Activated CD8-positive, alpha-beta memory T cell treated with anti-CD3 and anti-CD28 coated beads for 24 hours (primary cell): ENCODE measurements at regions not wholly inside any gene's neighbourhood (a gene's known extent, or its start where the extent isn't known, plus 50 kb on each side); places are given as distances from the start of the nearest gene placed in this dataset.
"Not testable (repeated sequence)": the region's sequence is repeated elsewhere in the genome, so short reads cannot be mapped to it uniquely, and the experiment has no call there.

ENCODE experiments used
- DNase-seq: peaks from one replicate; pipeline ENCODE4 v3.0.0-alpha.2; 2020

- DNase-seq, result no peak
Measured at GRCh38 chr7:3138206-3138605, 94.5 kb upstream of the CARD11 start.

- no peak for DNase-seq
Measured at GRCh38 chr7:3138997-3139396, 95.3 kb upstream of the CARD11 start.

GRCh38 chr7:3140834-3141233 is 97.2 kb upstream of the CARD11 start:
- DNase-seq, result no peak

GRCh38 chr7:3141326-3141725 is 97.7 kb upstream of the CARD11 start:
- DNase-seq, result no peak

- DNase-seq, result no peak
Measured at GRCh38 chr7:3143869-3144775, 100.5 kb upstream of the CARD11 start.

GRCh38 chr7:3144776-3145125 is 101.1 kb upstream of the CARD11 start:
- DNase-seq, result not testable (repeated sequence)

GRCh38 chr7:3146571-3147226 is 103.0 kb upstream of the CARD11 start:
- DNase-seq, result no peak

GRCh38 chr7:3148471-3148870 is 104.8 kb upstream of the CARD11 start:
- DNase-seq, result not testable (repeated sequence)

GRCh38 chr7:3149231-3149995 is 105.7 kb upstream of the CARD11 start:
- DNase-seq, result no peak

GRCh38 chr7:3150027-3150426 is 106.4 kb upstream of the CARD11 start:
- no peak for DNase-seq

GRCh38 chr7:3151784-3152183 is 108.1 kb upstream of the CARD11 start:
- DNase-seq, result no peak

- DNase-seq, result no peak
Measured at GRCh38 chr7:3152714-3153113, 109.0 kb upstream of the CARD11 start.

GRCh38 chr7:3153118-3153517 is 109.5 kb upstream of the CARD11 start:
- DNase-seq, result no peak

- DNase-seq, result no peak
Measured at GRCh38 chr7:3154317-3154716, 110.7 kb upstream of the CARD11 start.

GRCh38 chr7:3154881-3155494 is 111.3 kb upstream of the CARD11 start:
- peak; percentile 79 for DNase-seq

GRCh38 chr7:3156508-3156907 is 112.8 kb upstream of the CARD11 start:
- no peak for DNase-seq

GRCh38 chr7:3157566-3158287 is 114.1 kb upstream of the CARD11 start:
- no peak for DNase-seq

- DNase-seq, result no peak
Measured at GRCh38 chr7:3158341-3158760, 114.7 kb upstream of the CARD11 start.

- DNase-seq, result no peak
Measured at GRCh38 chr7:3159039-3159438, 115.4 kb upstream of the CARD11 start.

GRCh38 chr7:3159445-3159844 is 115.8 kb upstream of the CARD11 start:
- DNase-seq, result no peak

GRCh38 chr7:3159926-3160325 is 116.3 kb upstream of the CARD11 start:
- DNase-seq, result not testable (repeated sequence)

- no peak for DNase-seq
Measured at GRCh38 chr7:3162289-3162688, 118.6 kb upstream of the CARD11 start.
